ENCODE measurements at regions not wholly inside any gene's neighbourhood (a gene's known extent, or its start where the extent isn't known, plus 50 kb on each side); places are given as distances from the start of the nearest gene placed in this dataset.

- TF ChIP-seq, protein P1, sequence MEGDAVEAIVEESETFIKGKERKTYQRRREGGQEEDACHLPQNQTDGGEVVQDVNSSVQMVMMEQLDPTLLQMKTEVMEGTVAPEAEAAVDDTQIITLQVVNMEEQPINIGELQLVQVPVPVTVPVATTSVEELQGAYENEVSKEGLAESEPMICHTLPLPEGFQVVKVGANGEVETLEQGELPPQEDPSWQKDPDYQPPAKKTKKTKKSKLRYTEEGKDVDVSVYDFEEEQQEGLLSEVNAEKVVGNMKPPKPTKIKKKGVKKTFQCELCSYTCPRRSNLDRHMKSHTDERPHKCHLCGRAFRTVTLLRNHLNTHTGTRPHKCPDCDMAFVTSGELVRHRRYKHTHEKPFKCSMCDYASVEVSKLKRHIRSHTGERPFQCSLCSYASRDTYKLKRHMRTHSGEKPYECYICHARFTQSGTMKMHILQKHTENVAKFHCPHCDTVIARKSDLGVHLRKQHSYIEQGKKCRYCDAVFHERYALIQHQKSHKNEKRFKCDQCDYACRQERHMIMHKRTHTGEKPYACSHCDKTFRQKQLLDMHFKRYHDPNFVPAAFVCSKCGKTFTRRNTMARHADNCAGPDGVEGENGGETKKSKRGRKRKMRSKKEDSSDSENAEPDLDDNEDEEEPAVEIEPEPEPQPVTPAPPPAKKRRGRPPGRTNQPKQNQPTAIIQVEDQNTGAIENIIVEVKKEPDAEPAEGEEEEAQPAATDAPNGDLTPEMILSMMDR (IDR thresholded peaks at IDR 0.05; ENCODE audit: control insufficient read depth, insufficient read depth, low read depth, low read length, missing control alignments) = no peak
- no peak for DNase-seq (ENCODE audit: low read depth)
These were observed 100.1 kb downstream of the HOXA1 start for GRCh38 chr7:26995666-26996065.

GRCh38 chr7:26993816-26994810 lies 101.7 kb downstream of the HOXA1 start:
- DNase-seq (ENCODE audit: low read depth) = peak; percentile 23
- TF ChIP-seq, protein P1 (IDR thresholded peaks at IDR 0.05; ENCODE audit: control insufficient read depth, insufficient read depth, low read depth, low read length, missing control alignments) = no peak
- H3K4me3 ChIP-seq (ENCODE audit: control insufficient read depth, low read depth, low read length) = no peak overlapping the region

More at GRCh38 chr7:26995666-26996065, 100.1 kb downstream of the HOXA1 start:
- no peak overlapping the region for H3K4me3 ChIP-seq (ENCODE audit: control insufficient read depth, low read depth, low read length)

DNA sequence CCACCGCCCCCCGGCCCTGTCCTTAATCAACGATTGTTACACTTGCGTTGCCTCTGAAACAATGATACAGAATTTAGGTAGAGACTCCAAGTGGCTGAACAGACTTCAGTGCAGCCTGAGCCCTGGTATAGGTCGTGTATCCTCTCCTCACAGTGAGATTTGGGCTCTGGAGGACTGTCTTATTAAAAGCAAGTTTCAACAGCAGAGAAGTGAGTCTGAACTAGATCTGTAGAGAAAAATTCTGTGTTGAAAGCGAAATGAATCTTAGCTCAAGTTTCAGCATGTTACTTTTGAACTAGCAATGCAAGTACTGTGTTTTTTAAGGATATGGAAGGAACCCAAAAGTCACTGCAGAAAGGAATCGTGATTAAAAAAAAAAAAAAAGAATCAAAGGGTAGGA lies 103.1 kb downstream of the HOXA1 start:
- TF ChIP-seq, protein P1 (IDR thresholded peaks at IDR 0.05; ENCODE audit: control insufficient read depth, insufficient read depth, low read depth, low read length, missing control alignments) = no peak
- no peak for DNase-seq (ENCODE audit: low read depth)
- no peak overlapping the region for H3K4me3 ChIP-seq (ENCODE audit: control insufficient read depth, low read depth, low read length)

- H3K4me3 ChIP-seq (ENCODE audit: control insufficient read depth, low read depth, low read length) = no peak overlapping the region
- DNase-seq (ENCODE audit: low read depth) = no peak
- TF ChIP-seq, protein P1 (IDR thresholded peaks at IDR 0.05; ENCODE audit: control insufficient read depth, insufficient read depth, low read depth, low read length, missing control alignments) = no peak
These were observed 104.0 kb downstream of the HOXA1 start for GRCh38 chr7:26991796-26992195.

- no peak overlapping the region for H3K4me3 ChIP-seq (ENCODE audit: control insufficient read depth, low read depth, low read length)
- TF ChIP-seq, protein P1 (IDR thresholded peaks at IDR 0.05; ENCODE audit: control insufficient read depth, insufficient read depth, low read depth, low read length, missing control alignments) = no peak
- no peak for DNase-seq (ENCODE audit: low read depth)
These were observed 105.7 kb downstream of the HOXA1 start for GRCh38 chr7:26989897-26990670.

GRCh38 chr7:26988836-26989374 lies 106.9 kb downstream of the HOXA1 start:
- TF ChIP-seq, protein P1 (IDR thresholded peaks at IDR 0.05; ENCODE audit: control insufficient read depth, insufficient read depth, low read depth, low read length, missing control alignments) = no peak
- DNase-seq (ENCODE audit: low read depth) = no peak
- H3K4me3 ChIP-seq (ENCODE audit: control insufficient read depth, low read depth, low read length) = no peak overlapping the region
